ENCODE measurements at regions not wholly inside any gene's neighbourhood (a gene's known extent, or its start where the extent isn't known, plus 50 kb on each side); places are given as distances from the start of the nearest gene placed in this dataset.

- no peak for ATAC-seq
- H3K9me3 ChIP-seq (ENCODE audit: control insufficient read depth, low read length) = no peaks in the 10 kb centered on the region
- H3K4me1 ChIP-seq (ENCODE audit: control insufficient read depth, insufficient read depth, low read length) = peaks cover 3% of the 10 kb centered on the region
- H3K27me3 ChIP-seq (ENCODE audit: control insufficient read depth, insufficient read depth) = no peaks in the 10 kb centered on the region
- intact Hi-C loops (cut with DNase I) = no loop called here
- DNase-seq = no peak
- no peak overlapping the region for H3K27ac ChIP-seq (ENCODE audit: low read length)
- H3K4me3 ChIP-seq (ENCODE audit: low read length) = no peak overlapping the region
- WGBS = 94% methylated on average over 2 of the region's 2 CpGs
Measured at GRCh38 chr12:93186621-93187020, 191.1 kb upstream of the NUDT4 start.

- no peak overlapping the region for H3K27ac ChIP-seq (ENCODE audit: low read length)
- ATAC-seq = no peak
- no peak for DNase-seq
- H3K4me3 ChIP-seq (ENCODE audit: low read length) = no peak overlapping the region
- H3K4me1 ChIP-seq (ENCODE audit: control insufficient read depth, insufficient read depth, low read length) = peaks cover under 1% of the 10 kb centered on the region
- no peaks in the 10 kb centered on the region for H3K9me3 ChIP-seq (ENCODE audit: control insufficient read depth, low read length)
- intact Hi-C loops (cut with DNase I) = no loop called here
- no peaks in the 10 kb centered on the region for H3K27me3 ChIP-seq (ENCODE audit: control insufficient read depth, insufficient read depth)
- 39% methylated on average over 2 of the region's 2 CpGs for whole genome bisulfite sequencing
Measured at GRCh38 chr12:93191423-93191822, 186.3 kb upstream of the NUDT4 start.

DNA sequence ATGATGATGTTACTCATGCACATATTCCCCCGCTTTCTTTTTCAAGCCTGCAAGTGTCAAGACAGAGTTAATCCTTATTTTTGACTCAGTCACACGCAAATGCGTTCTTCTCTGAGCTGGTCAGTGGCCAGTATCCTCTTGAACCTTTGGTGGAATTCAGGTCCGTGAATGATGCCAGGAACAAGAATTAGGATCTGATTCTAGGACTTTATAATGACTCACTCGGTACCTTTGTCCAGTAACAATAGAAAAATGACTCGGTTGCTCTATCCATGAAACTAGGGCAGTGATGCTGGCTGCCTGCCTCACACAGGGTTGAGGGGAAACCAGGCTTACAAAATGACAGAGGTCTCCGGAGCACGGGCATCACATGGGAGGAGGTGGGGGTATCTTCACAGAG lies 185.8 kb upstream of the NUDT4 start:
- no peak for ATAC-seq
- H3K27me3 ChIP-seq (ENCODE audit: control insufficient read depth, insufficient read depth) = no peaks in the 10 kb centered on the region

DNA sequence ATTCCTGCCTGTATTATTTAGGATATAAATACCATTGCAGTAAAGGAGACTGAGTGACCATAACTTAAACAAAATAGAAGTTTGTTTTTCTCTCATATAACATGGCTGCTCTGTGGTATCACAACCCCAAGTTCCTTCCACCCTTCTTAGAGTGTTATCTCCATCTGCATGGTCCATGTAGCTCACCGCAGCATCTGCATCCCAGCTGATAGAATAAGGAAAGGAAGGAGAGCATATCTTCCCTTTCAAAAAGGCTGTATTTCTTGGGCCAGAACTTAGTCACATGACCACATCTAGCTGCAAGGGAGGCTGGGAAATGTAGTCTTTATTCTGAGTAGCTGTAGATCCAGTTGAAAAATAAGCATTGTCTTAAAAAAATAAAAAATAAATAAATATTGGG lies 184.8 kb upstream of the NUDT4 start:
- WGBS = 96% methylated on average over 1 of the region's 1 CpG
- ATAC-seq (no peak), DNase-seq (no peak)
- H3K27ac ChIP-seq (ENCODE audit: low read length) = no peak overlapping the region
- H3K4me3 ChIP-seq (ENCODE audit: low read length) = no peak overlapping the region
- H3K27me3 ChIP-seq (ENCODE audit: control insufficient read depth, insufficient read depth) = no peaks in the 10 kb centered on the region
- H3K9me3 ChIP-seq (ENCODE audit: control insufficient read depth, low read length) = no peaks in the 10 kb centered on the region
- intact Hi-C loops (cut with DNase I) = no loop called here
- H3K4me1 ChIP-seq (ENCODE audit: control insufficient read depth, insufficient read depth, low read length) = peaks cover 4% of the 10 kb centered on the region

More for the DNA sequence above, 185.8 kb upstream of the NUDT4 start:
- WGBS = 49% methylated on average over 8 of the region's 8 CpGs
- Histone ChIP-seq H3K27ac (ENCODE audit: low read length) (no peak overlapping the region), H3K9me3 (ENCODE audit: control insufficient read depth, low read length) (no peaks in the 10 kb centered on the region), H3K4me1 (ENCODE audit: control insufficient read depth, insufficient read depth, low read length) (peaks cover 2% of the 10 kb centered on the region), H3K4me3 (ENCODE audit: low read length) (no peak overlapping the region)
- intact Hi-C loops (cut with DNase I) = no loop called here
- DNase-seq = peak in 1 of 3 donors; percentile 40

DNA sequence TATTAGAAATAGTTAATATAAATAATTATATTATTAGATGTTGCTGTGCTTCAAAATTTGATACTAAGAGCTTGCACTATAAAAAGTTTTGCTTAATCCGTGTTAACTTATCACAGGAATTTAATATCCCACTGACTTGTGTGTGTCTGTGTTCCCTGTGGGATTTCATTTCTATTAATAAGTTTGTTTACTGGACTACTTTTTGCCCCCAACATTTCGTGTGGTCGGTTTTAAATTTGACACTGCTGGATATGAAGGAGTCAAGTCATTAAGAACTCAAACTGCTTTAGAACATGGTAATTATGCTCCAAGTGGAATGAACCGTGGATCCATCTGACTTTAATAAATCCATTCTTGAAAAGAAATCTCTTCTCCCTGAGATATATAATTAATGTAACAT lies 182.2 kb upstream of the NUDT4 start:
- no peak for DNase-seq
- Histone ChIP-seq H3K9me3 (ENCODE audit: control insufficient read depth, low read length) (no peaks in the 10 kb centered on the region), H3K4me3 (ENCODE audit: low read length) (no peak overlapping the region), H3K27ac (ENCODE audit: low read length) (no peak overlapping the region), H3K27me3 (ENCODE audit: control insufficient read depth, insufficient read depth) (no peaks in the 10 kb centered on the region), H3K4me1 (ENCODE audit: control insufficient read depth, insufficient read depth, low read length) (peaks cover 15% of the 10 kb centered on the region)
- WGBS = 34% methylated on average over 4 of the region's 4 CpGs
- ATAC-seq = no peak
- intact Hi-C loops (cut with DNase I) = no loop called here

DNA sequence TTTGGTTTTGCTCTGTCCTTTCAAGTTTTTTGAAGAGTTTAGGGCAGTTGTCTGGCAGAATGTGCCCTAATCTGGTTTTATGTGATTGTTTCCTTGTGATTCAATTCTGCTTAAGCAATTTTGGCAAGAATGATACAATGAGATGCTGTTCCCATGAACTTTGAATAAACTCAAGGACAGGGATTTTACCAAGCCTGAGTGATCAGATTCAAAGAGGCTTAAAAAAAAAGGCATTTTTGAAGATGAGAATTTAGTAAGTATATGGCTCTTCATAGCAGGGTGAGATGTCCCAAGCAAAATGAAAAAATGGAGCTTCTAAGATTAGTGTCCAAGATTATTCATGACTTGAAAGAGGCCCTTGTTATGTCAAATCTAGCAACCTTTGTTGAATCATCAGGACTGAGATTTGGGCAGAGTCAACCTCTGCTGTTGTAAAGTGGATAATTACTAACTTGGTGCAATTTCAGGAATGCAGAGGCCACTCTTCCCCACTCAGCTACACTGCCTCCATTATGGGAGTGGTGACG lies 180.6 kb upstream of the NUDT4 start:
- no peak overlapping the region for H3K27ac ChIP-seq (ENCODE audit: low read length)
- no peaks in the 10 kb centered on the region for H3K27me3 ChIP-seq (ENCODE audit: control insufficient read depth, insufficient read depth)
- intact Hi-C loops (cut with DNase I) = no loop called here
- no peak overlapping the region for H3K4me3 ChIP-seq (ENCODE audit: low read length)
- peaks cover 16% of the 10 kb centered on the region for H3K4me1 ChIP-seq (ENCODE audit: control insufficient read depth, insufficient read depth, low read length)
- ATAC-seq = peak in 1 of 2 donors; percentile 28
- 74% methylated on average over 1 of the region's 1 CpG for WGBS
- no peaks in the 10 kb centered on the region for H3K9me3 ChIP-seq (ENCODE audit: control insufficient read depth, low read length)
- DNase-seq = no peak

DNA sequence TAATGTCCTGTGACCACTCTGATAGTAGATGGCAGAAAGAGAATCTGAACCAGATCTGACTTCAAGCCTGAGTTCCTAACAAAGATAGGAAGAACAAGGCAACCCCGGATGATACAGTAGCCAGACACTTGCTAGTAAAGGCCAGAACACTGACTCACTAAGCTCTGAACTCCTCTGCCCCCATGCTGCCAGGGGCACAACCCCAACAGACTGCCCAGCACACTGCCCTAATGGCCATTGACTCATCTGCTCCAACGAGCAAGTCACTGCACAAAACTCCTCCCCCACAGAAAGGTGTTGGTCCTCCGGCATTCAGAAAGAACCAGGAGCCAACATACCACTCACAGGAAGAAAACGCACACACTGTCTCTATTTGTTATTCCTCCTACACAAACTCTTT lies 179.6 kb upstream of the NUDT4 start:
- no peak overlapping the region for H3K27ac ChIP-seq (ENCODE audit: low read length)
- 59% methylated on average over 4 of the region's 4 CpGs for WGBS
- intact Hi-C loops (cut with DNase I) = no loop called here
- no peaks in the 10 kb centered on the region for H3K9me3 ChIP-seq (ENCODE audit: control insufficient read depth, low read length)
- peak; percentile 37 to 56 for ATAC-seq
- peaks cover 16% of the 10 kb centered on the region for H3K4me1 ChIP-seq (ENCODE audit: control insufficient read depth, insufficient read depth, low read length)
- H3K27me3 ChIP-seq (ENCODE audit: control insufficient read depth, insufficient read depth) = no peaks in the 10 kb centered on the region
- DNase-seq = no peak
- H3K4me3 ChIP-seq (ENCODE audit: low read length) = no peak overlapping the region

DNA sequence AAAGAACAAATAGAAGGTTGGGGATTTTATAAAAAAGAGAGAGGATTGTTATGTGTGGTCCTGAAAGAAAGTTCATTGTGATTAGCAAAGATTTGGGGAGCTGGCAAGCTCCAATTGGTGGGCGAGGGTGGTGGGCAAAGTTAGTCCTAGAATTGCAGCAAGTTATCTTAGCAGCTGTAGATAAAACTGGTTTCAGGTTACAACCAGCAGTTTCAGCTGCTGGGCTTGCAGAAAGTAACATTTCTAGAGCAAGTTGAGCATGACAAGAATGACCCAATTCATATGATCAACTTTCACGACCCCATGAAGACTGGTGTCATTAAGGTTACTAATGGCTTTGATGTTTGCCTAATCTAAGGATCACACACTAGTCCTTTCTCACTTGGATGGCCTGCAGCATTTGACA lies 177.9 kb upstream of the NUDT4 start:
- peak in 1 of 3 donors; percentile 17 for DNase-seq
- ATAC-seq = no peak
- H3K4me3 ChIP-seq (ENCODE audit: low read length) = no peak overlapping the region
- H3K27me3 ChIP-seq (ENCODE audit: control insufficient read depth, insufficient read depth) = no peaks in the 10 kb centered on the region
- no peaks in the 10 kb centered on the region for H3K9me3 ChIP-seq (ENCODE audit: control insufficient read depth, low read length)
- H3K4me1 ChIP-seq (ENCODE audit: control insufficient read depth, insufficient read depth, low read length) = peaks cover 16% of the 10 kb centered on the region
- no peak overlapping the region for H3K27ac ChIP-seq (ENCODE audit: low read length)
- 21% methylated on average over 2 of the region's 2 CpGs for WGBS
- intact Hi-C loops (cut with DNase I) = no loop called here

DNA sequence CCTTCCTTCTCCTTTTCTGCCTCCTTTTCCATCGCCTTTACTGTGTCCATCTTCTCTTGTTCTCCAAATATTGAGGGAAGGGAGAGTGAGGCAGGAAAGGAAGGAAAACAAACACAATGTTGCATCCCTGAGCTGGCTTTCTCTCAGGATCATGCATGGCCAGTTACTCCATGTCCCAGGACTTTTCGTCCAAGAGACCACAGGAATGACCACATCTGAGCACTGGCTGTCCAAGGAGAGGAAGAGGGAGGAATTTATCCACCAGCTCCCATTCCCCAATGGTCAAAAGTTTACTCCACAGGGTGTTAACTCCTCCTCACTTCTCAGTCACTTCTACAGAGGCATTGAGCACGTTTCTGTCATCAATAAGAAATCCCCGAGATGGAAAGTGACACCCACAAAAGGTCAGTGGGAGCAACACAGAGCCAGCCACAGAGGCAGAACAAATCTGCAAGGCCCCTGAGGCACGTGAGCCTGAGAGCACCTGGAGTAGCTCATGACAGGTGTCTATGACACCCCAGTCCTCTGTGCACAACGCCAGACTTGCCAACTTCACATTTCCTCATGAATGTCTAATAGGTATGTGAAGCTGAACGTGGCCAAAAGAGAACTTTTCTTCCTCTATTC lies 177.3 kb upstream of the NUDT4 start:
- H3K27ac ChIP-seq (ENCODE audit: low read length) = no peak overlapping the region
- 69% methylated on average over 7 of the region's 7 CpGs for WGBS
- intact Hi-C loops (cut with DNase I) = no loop called here
- peaks cover 17% of the 10 kb centered on the region for H3K4me1 ChIP-seq (ENCODE audit: control insufficient read depth, insufficient read depth, low read length)
- ATAC-seq = no peak
- no peaks in the 10 kb centered on the region for H3K9me3 ChIP-seq (ENCODE audit: control insufficient read depth, low read length)
- H3K27me3 ChIP-seq (ENCODE audit: control insufficient read depth, insufficient read depth) = no peaks in the 10 kb centered on the region
- DNase-seq = peak in 1 of 3 donors; percentile 10
- no peak overlapping the region for H3K4me3 ChIP-seq (ENCODE audit: low read length)

DNA sequence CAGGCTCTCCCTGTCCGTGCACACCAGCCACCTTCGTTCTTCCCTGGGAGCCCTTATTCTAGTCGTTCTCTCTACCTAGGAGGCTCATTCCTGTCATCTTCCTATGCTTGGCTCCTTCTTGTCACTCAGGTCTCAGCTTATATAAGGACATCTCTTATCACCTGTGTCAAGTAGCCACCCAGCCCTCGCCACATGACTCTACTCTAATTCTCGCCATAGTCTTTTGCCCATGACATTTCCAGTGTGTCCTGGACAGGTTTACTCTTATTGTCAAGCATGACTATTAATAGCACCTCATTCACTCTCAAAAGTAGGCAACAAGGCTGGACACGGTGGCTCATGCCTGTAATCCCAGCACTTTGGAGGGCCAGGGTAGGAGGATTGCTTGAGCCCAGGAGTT lies 175.7 kb upstream of the NUDT4 start:
- Histone ChIP-seq H3K9me3 (ENCODE audit: control insufficient read depth, low read length) (no peaks in the 10 kb centered on the region), H3K27me3 (ENCODE audit: control insufficient read depth, insufficient read depth) (no peaks in the 10 kb centered on the region), H3K4me3 (ENCODE audit: low read length) (no peak overlapping the region), H3K27ac (ENCODE audit: low read length) (no peak overlapping the region), H3K4me1 (ENCODE audit: control insufficient read depth, insufficient read depth, low read length) (peaks cover 16% of the 10 kb centered on the region)
- WGBS = 74% methylated on average over 6 of the region's 6 CpGs
- intact Hi-C loops (cut with DNase I) = no loop called here
- peak in 1 of 3 donors; percentile 35 for DNase-seq
- peak in 1 of 2 donors; percentile 59 for ATAC-seq

GRCh38 chr12:93202688-93203087 lies 175.0 kb upstream of the NUDT4 start:
- Histone ChIP-seq H3K27ac (ENCODE audit: low read length) (no peak overlapping the region), H3K4me3 (ENCODE audit: low read length) (no peak overlapping the region), H3K4me1 (ENCODE audit: control insufficient read depth, insufficient read depth, low read length) (peaks cover 16% of the 10 kb centered on the region), H3K9me3 (ENCODE audit: control insufficient read depth, low read length) (no peaks in the 10 kb centered on the region), H3K27me3 (ENCODE audit: control insufficient read depth, insufficient read depth) (no peaks in the 10 kb centered on the region)
- ATAC-seq (no peak), DNase-seq (no peak)
- intact Hi-C loops (cut with DNase I) = no loop called here
- WGBS = 83% methylated on average over 2 of the region's 2 CpGs

DNA sequence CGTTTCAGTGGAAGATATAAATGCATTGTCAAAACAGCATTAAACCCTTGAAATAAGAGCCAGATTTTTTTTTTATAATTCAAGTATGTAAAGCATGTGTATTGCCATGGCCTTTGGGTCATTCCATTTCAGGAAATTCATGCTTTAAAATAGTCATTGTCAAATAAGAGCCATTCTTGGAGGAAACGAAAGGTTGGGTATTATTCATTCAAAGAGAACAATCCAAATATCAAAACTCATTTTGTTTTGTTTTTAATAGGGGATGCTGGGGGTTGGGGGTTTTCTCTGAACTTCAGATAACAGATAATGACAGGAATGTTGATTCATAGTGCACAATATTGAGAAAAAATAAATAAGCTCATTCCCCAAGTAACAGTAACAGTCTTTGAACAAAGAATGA lies 174.4 kb upstream of the NUDT4 start:
- 63% methylated on average over 2 of the region's 2 CpGs for WGBS
- DNase-seq (no peak), ATAC-seq (no peak)
- H3K27ac ChIP-seq (ENCODE audit: low read length) = no peak overlapping the region
- no peaks in the 10 kb centered on the region for H3K27me3 ChIP-seq (ENCODE audit: control insufficient read depth, insufficient read depth)
- H3K9me3 ChIP-seq (ENCODE audit: control insufficient read depth, low read length) = no peaks in the 10 kb centered on the region
- peaks cover 12% of the 10 kb centered on the region for H3K4me1 ChIP-seq (ENCODE audit: control insufficient read depth, insufficient read depth, low read length)
- intact Hi-C loops (cut with DNase I) = no loop called here
- no peak overlapping the region for H3K4me3 ChIP-seq (ENCODE audit: low read length)
